Effector CD4-positive, alpha-beta T cell (primary cell): ENCODE measurements at regions not wholly inside any gene's neighbourhood (a gene's known extent, or its start where the extent isn't known, plus 50 kb on each side); places are given as distances from the start of the nearest gene placed in this dataset.

ENCODE experiments used
- DNase-seq: peaks from one replicate; pipeline ENCODE4 v3.0.0-alpha.2; 2020

DNA sequence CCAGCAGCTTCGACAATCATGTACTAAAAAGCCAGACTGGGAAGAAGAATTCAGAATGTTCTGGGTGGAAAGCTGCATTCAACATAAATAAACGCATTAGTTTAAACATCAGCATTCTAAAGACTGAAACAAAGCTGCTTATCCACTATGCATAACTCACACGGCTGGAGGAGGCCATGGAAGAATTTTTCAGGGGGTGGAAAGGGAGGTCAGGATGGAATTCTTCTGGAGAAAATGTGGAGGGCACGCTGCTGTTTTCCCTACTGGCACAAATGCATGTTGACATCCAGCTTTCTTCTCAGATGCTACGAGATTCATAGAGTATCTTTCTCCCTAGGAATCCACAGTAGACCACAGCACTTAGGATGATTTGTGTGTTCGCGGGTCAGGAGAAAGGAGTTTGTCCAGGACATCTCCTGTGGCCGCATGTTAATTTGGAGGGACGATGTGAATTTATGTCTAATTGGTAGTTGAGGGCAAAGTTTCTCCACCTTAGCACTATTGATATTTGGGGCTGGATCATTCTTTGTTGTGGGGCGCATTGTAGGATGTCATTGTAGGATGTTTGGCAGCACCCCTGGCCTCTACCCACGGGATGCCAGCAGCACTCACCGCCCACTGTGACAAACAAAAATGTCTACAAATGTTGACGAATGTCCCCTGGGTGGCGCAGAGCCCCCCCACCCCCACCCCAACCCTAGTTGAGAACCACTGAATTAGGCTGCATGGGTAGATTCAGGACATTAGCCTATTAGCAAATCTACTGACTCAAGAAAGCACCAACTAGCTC lies 86.5 kb upstream of the KAZN start:
- no peak for DNase-seq

DNA sequence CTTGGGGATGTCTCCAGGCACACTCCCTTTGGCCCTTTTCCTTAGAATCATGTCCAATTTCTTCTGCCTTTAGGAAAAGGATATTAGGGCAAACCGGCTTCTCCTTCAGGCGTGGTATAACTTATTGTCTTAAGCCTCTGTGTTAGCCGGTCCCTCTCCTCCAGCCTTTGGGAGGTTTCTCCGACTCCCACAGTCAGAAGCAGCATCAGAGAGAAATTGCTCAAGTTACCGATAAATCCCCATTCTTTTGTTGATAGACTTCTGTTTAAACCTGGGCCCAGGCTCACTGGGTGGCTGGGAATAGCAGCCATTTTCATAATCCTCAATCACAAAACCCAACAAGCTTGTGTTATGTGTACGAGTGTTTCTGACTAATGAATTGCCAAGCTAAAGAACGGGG lies 85.4 kb upstream of the KAZN start:
- DNase-seq: no peak

GRCh38 chr1:14514739-14515138 lies 83.7 kb upstream of the KAZN start:
- no peak for DNase-seq

DNA sequence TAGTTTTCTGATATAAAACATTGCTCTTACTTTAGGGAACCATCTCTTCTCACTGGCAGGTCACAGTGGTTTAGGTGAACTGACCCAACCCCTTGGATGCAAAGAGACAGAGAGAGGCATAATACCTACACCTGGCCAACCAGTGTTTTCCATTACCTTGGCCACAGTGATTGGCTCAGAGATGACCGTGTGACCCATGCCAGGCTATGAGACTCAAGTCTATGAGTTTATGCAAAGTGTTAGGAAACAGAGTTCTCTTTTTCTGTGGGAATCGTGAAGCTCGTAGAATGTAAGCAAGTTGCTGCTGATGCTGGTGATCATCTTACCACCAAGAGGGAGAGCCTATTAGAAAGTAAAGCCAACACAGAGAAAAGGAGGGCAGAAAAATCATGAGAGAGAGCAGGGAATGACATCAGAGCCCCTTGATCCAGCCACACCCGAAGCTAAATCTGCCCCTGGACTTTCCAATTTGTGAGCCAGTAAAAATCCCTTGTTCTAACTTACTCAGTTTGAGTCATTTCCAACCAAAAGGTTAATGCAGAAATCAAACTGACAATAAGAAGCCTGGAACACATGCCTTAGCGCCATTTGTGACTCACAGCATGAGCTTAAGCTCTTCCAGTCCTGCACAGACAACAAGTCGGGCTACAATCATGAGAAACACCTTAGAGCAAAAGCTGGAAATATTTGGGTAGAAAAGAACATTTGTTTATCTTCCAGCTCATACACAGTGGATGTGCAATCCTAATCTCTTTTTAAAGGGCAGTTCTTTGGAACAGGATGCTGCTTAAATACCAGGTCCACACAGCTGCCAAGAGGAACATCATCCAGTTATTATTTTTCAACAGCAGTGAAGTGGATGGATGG lies 81.3 kb upstream of the KAZN start:
- no peak for DNase-seq

GRCh38 chr1:14517841-14518180 lies 80.7 kb upstream of the KAZN start:
- no peak for DNase-seq

GRCh38 chr1:14519976-14520375 lies 78.5 kb upstream of the KAZN start:
- DNase-seq: no peak

GRCh38 chr1:14520514-14521163 lies 77.8 kb upstream of the KAZN start:
- no peak for DNase-seq

DNA sequence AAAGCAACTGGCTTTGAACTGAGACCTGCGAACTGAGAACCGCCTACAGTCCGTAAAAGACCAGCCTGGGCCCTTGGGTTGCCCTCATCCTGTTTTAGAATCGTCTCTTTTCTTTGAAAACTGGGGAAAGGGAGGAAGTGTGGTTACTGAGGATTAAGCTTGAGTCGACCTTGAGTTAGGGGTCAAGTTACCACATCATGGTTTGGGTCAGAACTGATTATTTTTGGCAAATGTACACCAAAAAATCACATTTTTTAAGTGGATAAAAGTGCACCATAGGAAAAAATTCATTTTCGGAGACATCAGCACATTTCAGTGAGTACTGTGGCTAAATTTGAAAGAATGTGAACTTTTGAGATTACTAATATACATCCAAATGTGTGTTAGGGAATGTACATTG lies 76.9 kb upstream of the KAZN start:
- DNase-seq: no peak

- DNase-seq: no peak
Observed at GRCh38 chr1:14522077-14522925, 76.2 kb upstream of the KAZN start.

- DNase-seq: no peak
Observed at GRCh38 chr1:14522926-14523241, 75.6 kb upstream of the KAZN start.

GRCh38 chr1:14524826-14525636 lies 73.5 kb upstream of the KAZN start:
- no peak for DNase-seq

GRCh38 chr1:14529475-14529874 lies 69.0 kb upstream of the KAZN start:
- no peak for DNase-seq

GRCh38 chr1:14531519-14531918 lies 67.0 kb upstream of the KAZN start:
- no peak for DNase-seq

GRCh38 chr1:14535619-14536355 lies 62.7 kb upstream of the KAZN start:
- DNase-seq: no peak

- no peak for DNase-seq
Observed at GRCh38 chr1:14538335-14538734, 60.1 kb upstream of the KAZN start.

GRCh38 chr1:14539309-14539708 lies 59.2 kb upstream of the KAZN start:
- no peak for DNase-seq

- no peak for DNase-seq
Observed at GRCh38 chr1:14539953-14540563, 58.4 kb upstream of the KAZN start.

- DNase-seq: no peak
Observed at GRCh38 chr1:14541348-14541747, 57.1 kb upstream of the KAZN start.

DNA sequence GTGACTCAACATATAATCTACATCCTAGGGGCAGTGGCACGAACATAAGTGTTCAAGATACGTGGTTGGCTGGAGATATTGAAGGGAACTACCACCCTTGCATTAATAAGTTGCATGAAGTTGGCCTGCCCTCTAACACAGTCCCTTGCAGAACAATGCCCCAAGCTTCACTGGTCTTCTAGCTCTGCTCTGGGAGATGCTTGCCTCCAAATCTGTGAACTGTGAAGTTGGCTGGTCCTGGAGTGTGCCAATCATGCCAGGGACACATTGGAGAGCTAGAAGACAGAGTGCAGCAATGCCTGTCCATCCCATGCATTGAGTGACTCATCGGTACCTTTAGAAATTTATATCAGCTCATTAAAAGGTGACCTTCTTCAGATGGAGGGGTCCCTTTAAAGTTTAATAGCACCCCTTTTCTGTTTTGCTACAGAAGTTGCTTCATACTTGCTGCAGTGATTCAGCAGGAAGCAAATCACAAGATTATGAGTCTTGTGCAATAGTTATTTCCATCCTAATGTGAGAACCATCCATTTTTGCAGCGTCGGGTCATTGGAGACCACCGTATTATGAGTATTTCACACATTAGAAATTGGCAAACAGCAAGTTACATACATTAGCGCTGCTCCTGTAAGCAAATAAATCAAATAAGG lies 55.2 kb upstream of the KAZN start:
- DNase-seq: no peak

DNA sequence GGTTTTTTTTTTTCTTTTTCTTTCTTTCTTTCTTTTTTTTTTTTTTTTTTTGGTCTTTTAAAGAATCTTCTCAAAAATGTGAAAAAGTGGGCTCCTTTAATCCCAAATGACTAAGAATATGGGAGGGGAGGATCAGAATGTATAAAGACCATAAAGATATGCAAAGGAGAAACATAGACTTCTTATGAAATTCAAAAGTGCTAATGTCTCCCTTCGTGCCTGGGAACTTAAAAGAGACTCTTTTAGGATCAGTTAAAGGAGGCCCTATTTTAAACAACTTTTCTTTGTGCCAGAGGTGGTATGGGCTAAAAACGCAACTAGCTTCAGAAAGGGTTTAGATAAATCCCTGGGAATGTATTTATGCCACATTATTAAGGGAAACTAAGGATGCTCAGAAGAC lies 54.2 kb upstream of the KAZN start:
- DNase-seq: no peak
